Mesendoderm (in vitro differentiated cells): ENCODE measurements at regions not wholly inside any gene's neighbourhood (a gene's known extent, or its start where the extent isn't known, plus 50 kb on each side); places are given as distances from the start of the nearest gene placed in this dataset.

ENCODE experiments used
- DNase-seq: peaks from one replicate; pipeline ENCODE4 v3.0.0; 2013
- H2AK5ac ChIP-seq: 2 replicates; pipeline ENCODE4 v1.6.1; 2013; ENCODE audit warnings: low read length, inconsistent platforms
- H2BK120ac ChIP-seq: 2 replicates; pipeline ENCODE4 v1.6.1; 2013; ENCODE audit warnings: low read depth, mild to moderate bottlenecking, low read length, moderate library complexity, mixed read lengths
- H2BK15ac ChIP-seq: replicated peaks from 2 replicates; pipeline ENCODE4 v1.6.1; 2013; ENCODE audit warnings: low read depth, mild to moderate bottlenecking, moderate library complexity
- H2BK5ac ChIP-seq: 2 replicates; pipeline ENCODE4 v1.6.1; 2013; ENCODE audit warnings: low read length, inconsistent platforms
- H3K18ac ChIP-seq: 2 replicates; pipeline ENCODE4 v1.6.1; 2013; ENCODE audit warnings: mild to moderate bottlenecking, low read length, mixed read lengths
- H3K23ac ChIP-seq: one replicate; pipeline ENCODE4 v1.6.1; 2013; ENCODE audit warnings: low read length
- H3K27ac ChIP-seq: 2 replicates; pipeline ENCODE4 v1.5.1; 2013; ENCODE audit warnings: low read depth, mild to moderate bottlenecking, inconsistent platforms, low read length, moderate library complexity
- H3K27me3 ChIP-seq: 2 replicates; pipeline ENCODE4 v1.6.1; 2013; ENCODE audit warnings: low read length, control low read depth, mild to moderate bottlenecking, inconsistent platforms; ENCODE audit not compliant: insufficient read depth, poor library complexity
- H3K36me3 ChIP-seq: 2 replicates; pipeline ENCODE4 v1.6.1; 2013; ENCODE audit warnings: low read length, inconsistent platforms; ENCODE audit not compliant: control insufficient read depth, insufficient read depth
- H3K4ac ChIP-seq: one replicate; pipeline ENCODE4 v1.6.1; 2013; ENCODE audit warnings: low read depth, mild to moderate bottlenecking, low read length, moderate library complexity
- H3K4me1 ChIP-seq: 2 replicates; pipeline ENCODE4 v1.6.1; 2013; ENCODE audit warnings: low read depth, low read length, inconsistent platforms; ENCODE audit not compliant: control insufficient read depth
- H3K4me2 ChIP-seq: 2 replicates; pipeline ENCODE4 v1.6.1; 2013; ENCODE audit warnings: low read length
- H3K4me3 ChIP-seq: 2 replicates; pipeline ENCODE4 v1.5.1; 2013; ENCODE audit warnings: mild to moderate bottlenecking, low read length
- H3K56ac ChIP-seq: one replicate; pipeline ENCODE4 v1.6.1; 2013; ENCODE audit warnings: low read length
- H3K79me1 ChIP-seq: 2 replicates; pipeline ENCODE4 v1.6.1; 2013; ENCODE audit warnings: low read length, inconsistent platforms
- H3K79me2 ChIP-seq: 2 replicates; pipeline ENCODE4 v1.6.1; 2013; ENCODE audit warnings: mild to moderate bottlenecking, low read length; ENCODE audit not compliant: control insufficient read depth, insufficient read depth
- H3K9ac ChIP-seq: 2 replicates; pipeline ENCODE4 v1.6.1; 2013; ENCODE audit warnings: low read length, inconsistent platforms
- H4K5ac ChIP-seq: one replicate; pipeline ENCODE4 v1.6.1; 2013; ENCODE audit warnings: low read length
- H4K8ac ChIP-seq: one replicate; pipeline ENCODE4 v1.6.1; 2013; ENCODE audit warnings: low read depth, mild to moderate bottlenecking, control low read depth, low read length, moderate library complexity
- WGBS: extraction: QIAGEN DNeasy Blood & Tissue Kit; methylation state at CpG from one replicate; pipeline ENCODE4 v1.1.7; 2013; ENCODE audit warnings: low lambda C conversion rate, missing lambda C conversion rate; ENCODE audit not compliant: insufficient coverage; ENCODE audit errors: extremely low coverage; 5-methylcytosine and 5-hydroxymethylcytosine counted together

GRCh38 chr4:79689740-79690139, 281.7 kb upstream of the GK2 start:
- H3K23ac ChIP-seq, result no peak overlapping the region
- no peak for DNase-seq
- no peak overlapping the region for H4K8ac ChIP-seq
- H2AK5ac ChIP-seq, result no peak overlapping the region
- H2BK15ac ChIP-seq, result no peak overlapping the region
- no peaks in the 10 kb centered on the region for H3K27me3 ChIP-seq
- no peak overlapping the region for H3K4me2 ChIP-seq
- H2BK5ac ChIP-seq, result no peak overlapping the region
- H3K4ac ChIP-seq, result no peak overlapping the region
- H2BK120ac ChIP-seq, result no peak overlapping the region
- H3K79me2 ChIP-seq, result no peaks in the 10 kb centered on the region
- no peak overlapping the region for H3K9ac ChIP-seq
- H3K79me1 ChIP-seq, result no peaks in the 10 kb centered on the region
- no peak overlapping the region for H3K56ac ChIP-seq
- no peaks in the 10 kb centered on the region for H3K36me3 ChIP-seq
- H3K4me3 ChIP-seq, result no peak overlapping the region
- H3K4me1 ChIP-seq, result no peaks in the 10 kb centered on the region
- no peak overlapping the region for H4K5ac ChIP-seq
- no peak overlapping the region for H3K27ac ChIP-seq
- no peak overlapping the region for H3K18ac ChIP-seq
- WGBS, result no CpG with 5 or more reads among the region's 3 CpGs

- H3K4me3 ChIP-seq, result no peak overlapping the region
- H3K36me3 ChIP-seq, result no peaks in the 10 kb centered on the region
- no peak overlapping the region for H3K18ac ChIP-seq
- DNase-seq, result no peak
- H2AK5ac ChIP-seq, result no peak overlapping the region
- H3K56ac ChIP-seq, result no peak overlapping the region
- H3K27ac ChIP-seq, result no peak overlapping the region
- H3K79me1 ChIP-seq, result no peaks in the 10 kb centered on the region
- H3K4ac ChIP-seq, result no peak overlapping the region
- no peaks in the 10 kb centered on the region for H3K79me2 ChIP-seq
- no peak overlapping the region for H4K5ac ChIP-seq
- H4K8ac ChIP-seq, result no peak overlapping the region
- no peak overlapping the region for H2BK15ac ChIP-seq
- no peaks in the 10 kb centered on the region for H3K27me3 ChIP-seq
- no peak overlapping the region for H2BK5ac ChIP-seq
- no peak overlapping the region for H3K9ac ChIP-seq
- H2BK120ac ChIP-seq, result no peak overlapping the region
- H3K23ac ChIP-seq, result no peak overlapping the region
- H3K4me1 ChIP-seq, result no peaks in the 10 kb centered on the region
- no peak overlapping the region for H3K4me2 ChIP-seq
These were observed 280.7 kb upstream of the GK2 start for GRCh38 chr4:79688691-79689090.

- DNase-seq, result no peak
- Histone ChIP-seq H3K4me3 (no peak overlapping the region), H2BK15ac (no peak overlapping the region), H3K36me3 (no peaks in the 10 kb centered on the region), H3K9ac (no peak overlapping the region), H4K5ac (no peak overlapping the region), H3K4ac (no peak overlapping the region), H3K79me1 (no peaks in the 10 kb centered on the region), H2BK120ac (no peak overlapping the region), H4K8ac (no peak overlapping the region), H2AK5ac (no peak overlapping the region), H3K56ac (no peak overlapping the region), H3K18ac (no peak overlapping the region), H3K4me2 (no peak overlapping the region), H3K4me1 (no peaks in the 10 kb centered on the region), H3K27me3 (no peaks in the 10 kb centered on the region), H3K23ac (no peak overlapping the region), H3K27ac (no peak overlapping the region), H3K79me2 (no peaks in the 10 kb centered on the region), H2BK5ac (no peak overlapping the region)
- WGBS, result no CpG with 5 or more reads among the region's 2 CpGs
These were observed 279.0 kb upstream of the GK2 start for GRCh38 chr4:79687006-79687405.

DNA sequence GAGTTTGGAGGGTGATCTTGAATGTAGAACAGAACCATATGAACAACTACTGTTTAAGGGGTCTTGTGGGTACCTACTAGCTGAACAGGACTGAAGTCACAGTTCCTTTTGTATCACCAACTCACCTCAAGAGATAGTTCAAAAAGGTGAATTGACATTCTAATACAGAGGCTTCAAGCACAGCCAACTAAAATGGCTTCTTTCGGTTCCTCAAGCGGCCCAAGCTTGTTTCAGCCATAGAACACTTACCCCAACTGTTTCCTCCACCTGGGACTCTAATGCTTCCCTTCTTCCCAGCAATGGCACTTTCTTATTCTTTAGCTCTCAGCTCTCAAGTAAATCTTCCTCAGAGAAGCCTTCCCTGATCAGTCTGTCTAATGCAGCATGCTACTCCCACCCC, 277.5 kb upstream of the GK2 start:
- Histone ChIP-seq H3K9ac (no peak overlapping the region), H3K79me2 (no peaks in the 10 kb centered on the region), H2BK5ac (no peak overlapping the region), H3K23ac (no peak overlapping the region), H2BK15ac (no peak overlapping the region), H2AK5ac (no peak overlapping the region), H3K4ac (no peak overlapping the region), H3K79me1 (no peaks in the 10 kb centered on the region), H4K8ac (no peak overlapping the region), H3K27ac (no peak overlapping the region), H2BK120ac (no peak overlapping the region), H3K56ac (no peak overlapping the region), H4K5ac (no peak overlapping the region), H3K18ac (no peak overlapping the region), H3K36me3 (no peaks in the 10 kb centered on the region), H3K4me2 (no peak overlapping the region), H3K27me3 (no peaks in the 10 kb centered on the region), H3K4me3 (no peak overlapping the region), H3K4me1 (no peaks in the 10 kb centered on the region)
- DNase-seq, result no peak
- WGBS, result no CpG with 5 or more reads among the region's 2 CpGs

- no peaks in the 10 kb centered on the region for H3K79me1 ChIP-seq
- no peak overlapping the region for H4K5ac ChIP-seq
- H3K4me2 ChIP-seq, result no peak overlapping the region
- H2BK15ac ChIP-seq, result no peak overlapping the region
- H3K79me2 ChIP-seq, result no peaks in the 10 kb centered on the region
- no CpG with 5 or more reads among the region's 3 CpGs for WGBS
- no peak overlapping the region for H3K4me3 ChIP-seq
- no peak overlapping the region for H2AK5ac ChIP-seq
- no peak overlapping the region for H2BK120ac ChIP-seq
- H4K8ac ChIP-seq, result no peak overlapping the region
- no peak for DNase-seq
- no peak overlapping the region for H2BK5ac ChIP-seq
- H3K56ac ChIP-seq, result no peak overlapping the region
- H3K27ac ChIP-seq, result no peak overlapping the region
- H3K4me1 ChIP-seq, result no peaks in the 10 kb centered on the region
- no peak overlapping the region for H3K18ac ChIP-seq
- H3K27me3 ChIP-seq, result no peaks in the 10 kb centered on the region
- no peak overlapping the region for H3K9ac ChIP-seq
- H3K4ac ChIP-seq, result no peak overlapping the region
- no peaks in the 10 kb centered on the region for H3K36me3 ChIP-seq
- H3K23ac ChIP-seq, result no peak overlapping the region
These were observed 276.5 kb upstream of the GK2 start for GRCh38 chr4:79684516-79684915.

GRCh38 chr4:79682801-79683530, 274.9 kb upstream of the GK2 start:
- Histone ChIP-seq H2AK5ac (no peak overlapping the region), H2BK120ac (no peak overlapping the region), H3K4me2 (no peak overlapping the region), H3K9ac (no peak overlapping the region), H3K4ac (no peak overlapping the region), H3K27ac (no peak overlapping the region), H2BK15ac (no peak overlapping the region), H3K79me1 (no peaks in the 10 kb centered on the region), H3K4me3 (no peak overlapping the region), H4K8ac (no peak overlapping the region), H3K79me2 (no peaks in the 10 kb centered on the region), H3K36me3 (no peaks in the 10 kb centered on the region), H3K23ac (no peak overlapping the region), H3K4me1 (no peaks in the 10 kb centered on the region), H3K18ac (no peak overlapping the region), H4K5ac (no peak overlapping the region), H3K27me3 (no peaks in the 10 kb centered on the region), H3K56ac (no peak overlapping the region), H2BK5ac (no peak overlapping the region)
- no peak for DNase-seq
- no CpG with 5 or more reads among the region's 6 CpGs for WGBS
